ENCODE measurements at regions not wholly inside any gene's neighbourhood (a gene's known extent, or its start where the extent isn't known, plus 50 kb on each side); places are given as distances from the start of the nearest gene placed in this dataset.

DNA sequence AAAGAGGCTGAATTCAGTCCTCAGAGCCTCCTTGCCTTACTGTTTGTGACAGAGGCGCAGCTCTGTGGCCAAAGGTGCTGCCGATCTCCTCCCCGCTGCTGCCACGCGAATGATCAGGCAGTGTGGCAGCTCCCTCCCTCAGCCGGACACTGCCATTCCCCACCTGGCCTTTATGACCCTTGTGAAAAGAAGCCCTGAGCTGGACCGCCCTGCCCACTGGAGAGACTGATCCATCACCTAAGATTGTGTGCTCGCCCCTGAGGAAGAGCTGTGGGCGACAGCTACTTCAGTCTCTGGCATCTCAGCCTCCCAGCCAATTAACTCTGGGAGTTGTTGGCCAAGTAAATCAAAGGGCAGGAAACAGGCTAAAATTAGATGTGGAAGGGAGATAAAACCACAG, 90.9 kb downstream of the CARTPT start:
- Histone ChIP-seq H3K9me2 (replicated peaks; ENCODE audit: insufficient read depth, low read length) (no peaks in the 10 kb centered on the region), H4K20me1 (ENCODE audit: low read depth, low read length) (no peaks in the 10 kb centered on the region), H3K27ac (ENCODE audit: low read depth, low read length) (no peak overlapping the region), H3K79me2 (ENCODE audit: insufficient read depth, low read length) (no peaks in the 10 kb centered on the region), H3K9ac (ENCODE audit: low read length) (no peak overlapping the region), H2AFZ (ENCODE audit: low read depth, low read length, severe bottlenecking) (no peak overlapping the region), H3F3A (ENCODE audit: insufficient read depth) (no peaks in the 10 kb centered on the region), H3K27me3 (ENCODE audit: low read length) (no peaks in the 10 kb centered on the region), H3K4me3 (ENCODE audit: insufficient read depth, low read length, poor library complexity, severe bottlenecking) (no peak overlapping the region), H3K9me3 (ENCODE audit: insufficient read depth, low read length) (no peaks in the 10 kb centered on the region), H3K36me3 (ENCODE audit: low read length) (no peaks in the 10 kb centered on the region), H3K4me2 (ENCODE audit: low read depth, low read length, poor library complexity, severe bottlenecking) (no peak overlapping the region)
- TF ChIP-seq, protein P1, sequence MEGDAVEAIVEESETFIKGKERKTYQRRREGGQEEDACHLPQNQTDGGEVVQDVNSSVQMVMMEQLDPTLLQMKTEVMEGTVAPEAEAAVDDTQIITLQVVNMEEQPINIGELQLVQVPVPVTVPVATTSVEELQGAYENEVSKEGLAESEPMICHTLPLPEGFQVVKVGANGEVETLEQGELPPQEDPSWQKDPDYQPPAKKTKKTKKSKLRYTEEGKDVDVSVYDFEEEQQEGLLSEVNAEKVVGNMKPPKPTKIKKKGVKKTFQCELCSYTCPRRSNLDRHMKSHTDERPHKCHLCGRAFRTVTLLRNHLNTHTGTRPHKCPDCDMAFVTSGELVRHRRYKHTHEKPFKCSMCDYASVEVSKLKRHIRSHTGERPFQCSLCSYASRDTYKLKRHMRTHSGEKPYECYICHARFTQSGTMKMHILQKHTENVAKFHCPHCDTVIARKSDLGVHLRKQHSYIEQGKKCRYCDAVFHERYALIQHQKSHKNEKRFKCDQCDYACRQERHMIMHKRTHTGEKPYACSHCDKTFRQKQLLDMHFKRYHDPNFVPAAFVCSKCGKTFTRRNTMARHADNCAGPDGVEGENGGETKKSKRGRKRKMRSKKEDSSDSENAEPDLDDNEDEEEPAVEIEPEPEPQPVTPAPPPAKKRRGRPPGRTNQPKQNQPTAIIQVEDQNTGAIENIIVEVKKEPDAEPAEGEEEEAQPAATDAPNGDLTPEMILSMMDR (IDR thresholded peaks at IDR 0.05; ENCODE audit: insufficient read depth, low read length, poor library complexity, severe bottlenecking): no peak
- no peak for TF ChIP-seq EZH2phosphoT487 (conservative IDR thresholded peaks at IDR 0.05; ENCODE audit: low read length)

DNA sequence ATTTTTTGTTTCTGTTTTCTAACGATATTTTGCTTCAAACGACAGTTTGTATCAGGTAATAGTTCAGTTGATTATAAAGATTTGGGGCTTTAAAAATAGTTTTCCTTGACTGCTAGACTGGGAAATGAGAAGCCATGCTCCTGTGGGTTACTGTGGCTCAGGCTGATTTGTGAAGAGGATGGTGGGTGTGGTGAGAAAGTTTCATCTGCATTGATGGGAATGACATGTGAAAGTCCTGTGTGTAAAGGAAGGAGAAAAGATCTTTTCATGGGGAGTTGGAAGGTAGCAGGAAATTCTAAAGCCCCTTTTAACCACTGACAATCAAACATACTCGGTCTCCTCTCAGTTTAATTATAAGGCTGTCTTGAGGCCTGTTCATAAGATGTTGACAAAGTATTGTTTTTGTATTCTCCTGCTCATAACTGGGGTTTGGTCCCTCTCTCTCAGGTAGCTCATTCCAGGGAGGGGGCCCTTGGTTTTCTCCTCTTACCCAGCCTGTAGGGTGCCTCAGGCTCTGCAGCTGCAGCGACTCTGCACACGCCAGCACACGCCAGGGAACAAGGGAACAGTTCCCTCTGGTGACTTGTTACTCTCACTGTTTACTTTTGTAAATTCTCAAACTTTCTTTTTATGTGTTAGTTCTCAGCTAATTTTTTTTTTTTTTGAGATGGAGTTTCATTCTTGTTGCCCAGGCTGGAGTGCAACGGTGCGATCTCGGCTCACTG, 91.6 kb downstream of the CARTPT start:
- Histone ChIP-seq H2AFZ (ENCODE audit: low read depth, low read length, severe bottlenecking) (no peak overlapping the region), H3K9ac (ENCODE audit: low read length) (no peak overlapping the region), H4K20me1 (ENCODE audit: low read depth, low read length) (no peaks in the 10 kb centered on the region), H3F3A (ENCODE audit: insufficient read depth) (no peaks in the 10 kb centered on the region), H3K27me3 (ENCODE audit: low read length) (no peaks in the 10 kb centered on the region), H3K9me2 (replicated peaks; ENCODE audit: insufficient read depth, low read length) (no peaks in the 10 kb centered on the region), H3K27ac (ENCODE audit: low read depth, low read length) (no peak overlapping the region), H3K9me3 (ENCODE audit: insufficient read depth, low read length) (no peaks in the 10 kb centered on the region), H3K36me3 (ENCODE audit: low read length) (no peaks in the 10 kb centered on the region), H3K4me2 (ENCODE audit: low read depth, low read length, poor library complexity, severe bottlenecking) (no peak overlapping the region), H3K4me3 (ENCODE audit: insufficient read depth, low read length, poor library complexity, severe bottlenecking) (no peak overlapping the region), H3K79me2 (ENCODE audit: insufficient read depth, low read length) (no peaks in the 10 kb centered on the region)
- TF ChIP-seq EZH2phosphoT487 (conservative IDR thresholded peaks at IDR 0.05; ENCODE audit: low read length): no peak
- TF ChIP-seq, protein P1 (IDR thresholded peaks at IDR 0.05; ENCODE audit: insufficient read depth, low read length, poor library complexity, severe bottlenecking): no peak

DNA sequence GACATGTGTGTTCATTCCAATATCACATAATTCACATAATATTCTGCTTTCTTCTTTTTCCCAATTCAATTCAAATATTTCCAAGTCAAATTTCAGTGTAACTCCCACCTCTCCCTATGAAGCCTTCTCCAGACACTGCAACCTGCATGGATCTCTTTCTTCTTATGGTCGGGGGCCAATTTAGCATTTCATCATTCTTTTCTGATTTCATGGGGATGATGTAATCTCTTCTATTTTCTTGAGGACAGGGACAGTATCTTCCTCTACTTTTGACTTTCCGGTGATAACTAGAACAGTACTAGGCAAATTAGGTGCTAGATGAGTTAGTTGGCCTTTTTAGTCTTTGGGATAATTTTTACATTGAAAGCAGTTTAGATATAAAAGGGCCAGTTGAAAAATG, 92.7 kb downstream of the CARTPT start:
- H3K79me2 ChIP-seq (ENCODE audit: insufficient read depth, low read length): no peaks in the 10 kb centered on the region
- H3K9me2 ChIP-seq (replicated peaks; ENCODE audit: insufficient read depth, low read length): no peaks in the 10 kb centered on the region
- no peak overlapping the region for H3K4me2 ChIP-seq (ENCODE audit: low read depth, low read length, poor library complexity, severe bottlenecking)
- TF ChIP-seq, protein P1 (IDR thresholded peaks at IDR 0.05; ENCODE audit: insufficient read depth, low read length, poor library complexity, severe bottlenecking): no peak
- no peak for TF ChIP-seq EZH2phosphoT487 (conservative IDR thresholded peaks at IDR 0.05; ENCODE audit: low read length)
- H3K27ac ChIP-seq (ENCODE audit: low read depth, low read length): no peak overlapping the region
- no peak overlapping the region for H2AFZ ChIP-seq (ENCODE audit: low read depth, low read length, severe bottlenecking)
- H3F3A ChIP-seq (ENCODE audit: insufficient read depth): no peaks in the 10 kb centered on the region
- H3K4me3 ChIP-seq (ENCODE audit: insufficient read depth, low read length, poor library complexity, severe bottlenecking): no peak overlapping the region
- H4K20me1 ChIP-seq (ENCODE audit: low read depth, low read length): no peaks in the 10 kb centered on the region
- H3K9me3 ChIP-seq (ENCODE audit: insufficient read depth, low read length): no peaks in the 10 kb centered on the region
- no peak overlapping the region for H3K9ac ChIP-seq (ENCODE audit: low read length)
- H3K27me3 ChIP-seq (ENCODE audit: low read length): no peaks in the 10 kb centered on the region
- H3K36me3 ChIP-seq (ENCODE audit: low read length): no peaks in the 10 kb centered on the region

Measured in SU-DHL-6 (cell line).